ENCODE measurements at regions not wholly inside any gene's neighbourhood (a gene's known extent, or its start where the extent isn't known, plus 50 kb on each side); places are given as distances from the start of the nearest gene placed in this dataset.

DNA sequence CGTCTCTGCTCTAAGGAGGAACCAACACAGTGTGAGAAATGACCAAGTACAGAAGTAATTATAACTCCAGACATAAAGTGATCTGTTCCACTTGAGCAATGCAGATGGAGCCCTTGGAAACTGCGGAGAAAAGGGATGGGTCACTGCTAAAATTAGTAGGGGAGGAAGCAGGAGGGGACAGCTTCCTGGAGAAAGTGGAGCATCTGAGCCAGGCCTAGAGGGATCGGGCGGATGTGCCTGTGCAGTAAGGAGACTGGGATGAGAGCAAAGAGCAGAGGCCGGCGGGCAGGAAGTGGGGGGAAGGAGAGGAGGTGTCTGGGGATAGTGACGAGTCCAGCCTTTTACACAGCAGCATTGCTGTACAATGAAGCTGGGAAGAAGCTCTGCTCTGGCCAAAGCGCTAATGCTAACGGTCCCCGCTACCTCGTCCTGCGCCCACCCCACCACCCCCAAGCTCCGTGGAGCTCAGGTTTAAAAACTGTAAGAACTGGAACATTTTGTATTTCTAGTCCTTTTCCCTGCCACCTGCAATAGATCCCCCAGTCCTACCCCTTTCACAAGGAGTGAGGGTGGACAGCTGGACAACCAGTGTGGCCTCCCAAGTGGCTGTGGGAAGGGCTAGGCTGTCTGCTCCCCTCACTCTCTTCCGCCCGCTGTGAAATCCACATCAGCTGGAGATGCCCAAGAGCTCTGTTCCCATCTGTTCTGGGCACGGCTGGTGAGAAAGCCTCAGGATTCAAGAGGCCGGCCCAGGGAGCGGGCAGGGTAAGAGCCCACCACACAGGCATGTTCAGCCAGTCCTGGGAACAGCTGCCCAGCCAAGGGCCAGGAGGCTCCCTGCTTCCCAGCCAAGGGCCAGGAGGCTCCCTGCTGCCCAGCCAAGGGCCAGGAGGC is 53.0 kb upstream of the HES1 start:
- Histone ChIP-seq H3K79me2 (replicated peaks; ENCODE audit: insufficient read depth, low read length) (no peaks in the 10 kb centered on the region), H3K27ac (ENCODE audit: low read length) (no peak overlapping the region), H3K27me3 (ENCODE audit: insufficient read depth, low read depth, low read length) (no peaks in the 10 kb centered on the region), H3K9ac (ENCODE audit: low read length) (no peak overlapping the region), H2AFZ (ENCODE audit: low read depth, low read length) (no peak overlapping the region), H3K4me3 (ENCODE audit: low read length) (no peak overlapping the region), H3K9me3 (ENCODE audit: low read length) (no peaks in the 10 kb centered on the region), H3F3A (ENCODE audit: insufficient read depth, low read length, poor library complexity, severe bottlenecking) (no peaks in the 10 kb centered on the region), H3K36me3 (ENCODE audit: insufficient read depth, low read length) (no peaks in the 10 kb centered on the region), H3K9me2 (ENCODE audit: insufficient read depth, low read length) (no peaks in the 10 kb centered on the region), H3K4me2 (ENCODE audit: low read length) (no peak overlapping the region), H4K20me1 (ENCODE audit: insufficient read depth) (no peaks in the 10 kb centered on the region)
- TF ChIP-seq SMC3 (conservative IDR thresholded peaks at IDR 0.05; ENCODE audit: poor library complexity) (no peak), MXI1 (conservative IDR thresholded peaks at IDR 0.05; ENCODE audit: poor library complexity, severe bottlenecking) (no peak), TAF1 (IDR thresholded peaks at IDR 0.05; ENCODE audit: low read depth) (no peak), RAD21 (conservative IDR thresholded peaks at IDR 0.05) (no peak), POLR2AphosphoS5 (IDR thresholded peaks at IDR 0.05) (no peak), EP300 (conservative IDR thresholded peaks at IDR 0.05; ENCODE audit: poor library complexity, severe bottlenecking) (no peak), EZH2 (IDR thresholded peaks at IDR 0.05; ENCODE audit: borderline replicate concordance, insufficient read depth, low read length, poor library complexity, severe bottlenecking) (no peak)
- TF ChIP-seq, protein P1, sequence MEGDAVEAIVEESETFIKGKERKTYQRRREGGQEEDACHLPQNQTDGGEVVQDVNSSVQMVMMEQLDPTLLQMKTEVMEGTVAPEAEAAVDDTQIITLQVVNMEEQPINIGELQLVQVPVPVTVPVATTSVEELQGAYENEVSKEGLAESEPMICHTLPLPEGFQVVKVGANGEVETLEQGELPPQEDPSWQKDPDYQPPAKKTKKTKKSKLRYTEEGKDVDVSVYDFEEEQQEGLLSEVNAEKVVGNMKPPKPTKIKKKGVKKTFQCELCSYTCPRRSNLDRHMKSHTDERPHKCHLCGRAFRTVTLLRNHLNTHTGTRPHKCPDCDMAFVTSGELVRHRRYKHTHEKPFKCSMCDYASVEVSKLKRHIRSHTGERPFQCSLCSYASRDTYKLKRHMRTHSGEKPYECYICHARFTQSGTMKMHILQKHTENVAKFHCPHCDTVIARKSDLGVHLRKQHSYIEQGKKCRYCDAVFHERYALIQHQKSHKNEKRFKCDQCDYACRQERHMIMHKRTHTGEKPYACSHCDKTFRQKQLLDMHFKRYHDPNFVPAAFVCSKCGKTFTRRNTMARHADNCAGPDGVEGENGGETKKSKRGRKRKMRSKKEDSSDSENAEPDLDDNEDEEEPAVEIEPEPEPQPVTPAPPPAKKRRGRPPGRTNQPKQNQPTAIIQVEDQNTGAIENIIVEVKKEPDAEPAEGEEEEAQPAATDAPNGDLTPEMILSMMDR (IDR thresholded peaks at IDR 0.05; ENCODE audit: poor library complexity, severe bottlenecking) = no peak
- TF ChIP-seq, protein P2, sequence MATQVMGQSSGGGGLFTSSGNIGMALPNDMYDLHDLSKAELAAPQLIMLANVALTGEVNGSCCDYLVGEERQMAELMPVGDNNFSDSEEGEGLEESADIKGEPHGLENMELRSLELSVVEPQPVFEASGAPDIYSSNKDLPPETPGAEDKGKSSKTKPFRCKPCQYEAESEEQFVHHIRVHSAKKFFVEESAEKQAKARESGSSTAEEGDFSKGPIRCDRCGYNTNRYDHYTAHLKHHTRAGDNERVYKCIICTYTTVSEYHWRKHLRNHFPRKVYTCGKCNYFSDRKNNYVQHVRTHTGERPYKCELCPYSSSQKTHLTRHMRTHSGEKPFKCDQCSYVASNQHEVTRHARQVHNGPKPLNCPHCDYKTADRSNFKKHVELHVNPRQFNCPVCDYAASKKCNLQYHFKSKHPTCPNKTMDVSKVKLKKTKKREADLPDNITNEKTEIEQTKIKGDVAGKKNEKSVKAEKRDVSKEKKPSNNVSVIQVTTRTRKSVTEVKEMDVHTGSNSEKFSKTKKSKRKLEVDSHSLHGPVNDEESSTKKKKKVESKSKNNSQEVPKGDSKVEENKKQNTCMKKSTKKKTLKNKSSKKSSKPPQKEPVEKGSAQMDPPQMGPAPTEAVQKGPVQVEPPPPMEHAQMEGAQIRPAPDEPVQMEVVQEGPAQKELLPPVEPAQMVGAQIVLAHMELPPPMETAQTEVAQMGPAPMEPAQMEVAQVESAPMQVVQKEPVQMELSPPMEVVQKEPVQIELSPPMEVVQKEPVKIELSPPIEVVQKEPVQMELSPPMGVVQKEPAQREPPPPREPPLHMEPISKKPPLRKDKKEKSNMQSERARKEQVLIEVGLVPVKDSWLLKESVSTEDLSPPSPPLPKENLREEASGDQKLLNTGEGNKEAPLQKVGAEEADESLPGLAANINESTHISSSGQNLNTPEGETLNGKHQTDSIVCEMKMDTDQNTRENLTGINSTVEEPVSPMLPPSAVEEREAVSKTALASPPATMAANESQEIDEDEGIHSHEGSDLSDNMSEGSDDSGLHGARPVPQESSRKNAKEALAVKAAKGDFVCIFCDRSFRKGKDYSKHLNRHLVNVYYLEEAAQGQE (IDR thresholded peaks at IDR 0.05; ENCODE audit: borderline replicate concordance) = no peak

DNA sequence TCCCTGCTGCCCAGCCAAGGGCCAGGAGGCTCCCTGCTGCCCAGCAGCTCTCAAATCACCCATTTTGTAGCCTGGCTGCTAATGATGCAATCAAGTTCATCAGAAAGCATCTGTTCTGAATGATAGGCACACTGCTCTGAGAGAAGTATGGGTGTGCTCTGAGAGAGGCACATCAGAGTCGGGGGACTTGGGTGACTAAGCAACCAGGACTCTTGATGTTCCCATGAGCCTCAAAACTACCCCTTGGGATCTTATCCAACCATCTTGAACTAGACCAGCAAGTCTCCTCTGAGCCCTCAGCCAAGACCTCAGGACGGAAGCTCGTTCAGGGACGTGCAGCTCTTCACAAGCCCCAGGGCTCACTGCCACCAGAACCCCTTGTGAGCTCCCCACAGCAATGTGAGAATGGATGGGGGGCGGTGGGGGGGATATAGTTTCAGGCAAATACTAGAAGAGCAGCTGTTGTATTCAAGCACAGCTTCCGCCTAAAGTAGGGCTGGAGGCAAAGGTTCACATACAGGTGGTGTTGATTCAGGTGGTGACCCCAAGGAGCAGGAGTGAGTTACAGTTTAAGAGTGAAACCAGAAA is 52.2 kb upstream of the HES1 start:
- H3K4me3 ChIP-seq (ENCODE audit: low read length) = no peak overlapping the region
- H3K27me3 ChIP-seq (ENCODE audit: insufficient read depth, low read depth, low read length) = no peaks in the 10 kb centered on the region
- H3F3A ChIP-seq (ENCODE audit: insufficient read depth, low read length, poor library complexity, severe bottlenecking) = no peaks in the 10 kb centered on the region
- H3K9me2 ChIP-seq (ENCODE audit: insufficient read depth, low read length) = no peaks in the 10 kb centered on the region
- TF ChIP-seq EP300 (conservative IDR thresholded peaks at IDR 0.05; ENCODE audit: poor library complexity, severe bottlenecking) (no peak), TAF1 (IDR thresholded peaks at IDR 0.05; ENCODE audit: low read depth) (no peak), RAD21 (conservative IDR thresholded peaks at IDR 0.05) (no peak), MXI1 (conservative IDR thresholded peaks at IDR 0.05; ENCODE audit: poor library complexity, severe bottlenecking) (no peak), POLR2AphosphoS5 (IDR thresholded peaks at IDR 0.05) (no peak), EZH2 (IDR thresholded peaks at IDR 0.05; ENCODE audit: borderline replicate concordance, insufficient read depth, low read length, poor library complexity, severe bottlenecking) (no peak), SMC3 (conservative IDR thresholded peaks at IDR 0.05; ENCODE audit: poor library complexity) (no peak)
- TF ChIP-seq, protein P1 (IDR thresholded peaks at IDR 0.05; ENCODE audit: poor library complexity, severe bottlenecking) = no peak
- TF ChIP-seq, protein P2 (IDR thresholded peaks at IDR 0.05; ENCODE audit: borderline replicate concordance) = no peak
- H3K4me2 ChIP-seq (ENCODE audit: low read length) = no peak overlapping the region
- H3K27ac ChIP-seq (ENCODE audit: low read length) = no peak overlapping the region
- H3K9me3 ChIP-seq (ENCODE audit: low read length) = no peaks in the 10 kb centered on the region
- H3K36me3 ChIP-seq (ENCODE audit: insufficient read depth, low read length) = no peaks in the 10 kb centered on the region
- no peak overlapping the region for H2AFZ ChIP-seq (ENCODE audit: low read depth, low read length)
- no peaks in the 10 kb centered on the region for H4K20me1 ChIP-seq (ENCODE audit: insufficient read depth)
- H3K79me2 ChIP-seq (replicated peaks; ENCODE audit: insufficient read depth, low read length) = no peaks in the 10 kb centered on the region
- H3K9ac ChIP-seq (ENCODE audit: low read length) = no peak overlapping the region

Data from neural cell (in vitro differentiated cells).